CD14-positive monocyte (primary cell): ENCODE measurements at regions not wholly inside any gene's neighbourhood (a gene's known extent, or its start where the extent isn't known, plus 50 kb on each side); places are given as distances from the start of the nearest gene placed in this dataset.

ENCODE experiments used
- DNase-seq, 3 donors: peaks; one replicate each; pipeline ENCODE4 v3.0.0-alpha.2; 2011 to 2022
- H2AFZ ChIP-seq: 2 replicates; pipeline ENCODE4 v1.6.0; 2012; ENCODE audit warnings: mild to moderate bottlenecking, low read depth, low read length, inconsistent platforms; ENCODE audit not compliant: insufficient read depth, poor library complexity, severe bottlenecking
- H3K27ac ChIP-seq, 2 donors: 1 replicate in 1 of 2; 2 replicates in 1 of 2; pipeline ENCODE4 v1.5.1; 2012 to 2013; ENCODE audit warnings: low read length in 2 of 2, control low read depth in 1 of 2, inconsistent platforms in 1 of 2, low read depth in 1 of 2, mild to moderate bottlenecking in 1 of 2
- H3K27me3 ChIP-seq, 2 donors: one replicate each; pipeline versions ENCODE4 v1.6.0 to v1.6.1; 2011 to 2013; ENCODE audit warnings: low read length in 2 of 2; ENCODE audit not compliant: control insufficient read depth in 2 of 2, insufficient read depth in 2 of 2
- H3K36me3 ChIP-seq, 2 donors: replicated peaks in 1 of 2; 1 replicate in 1 of 2; 2 replicates in 1 of 2; pipeline versions ENCODE4 v1.5.1 to v1.6.1; 2012 to 2013; ENCODE audit warnings: low read length in 2 of 2, control low read depth in 1 of 2, inconsistent platforms in 1 of 2, mild to moderate bottlenecking in 1 of 2; ENCODE audit not compliant: insufficient read depth in 2 of 2, control insufficient read depth in 1 of 2
- H3K4me1 ChIP-seq, 2 donors: 1 replicate in 1 of 2; 2 replicates in 1 of 2; pipeline versions ENCODE4 v1.5.1 to v1.6.1; 2012 to 2013; ENCODE audit warnings: low read length in 2 of 2, control low read depth in 1 of 2, inconsistent platforms in 1 of 2, mild to moderate bottlenecking in 1 of 2, moderate library complexity in 1 of 2; ENCODE audit not compliant: insufficient read depth in 2 of 2, control insufficient read depth in 1 of 2
- H3K4me2 ChIP-seq: replicated peaks from 2 replicates; pipeline ENCODE3; 2012; ENCODE audit warnings: low read length, moderate library complexity, mild to moderate bottlenecking; ENCODE audit not compliant: poor library complexity, severe bottlenecking; ENCODE audit errors: extremely low read depth
- H3K4me3 ChIP-seq, 3 experiments: fragments of 200-600 bp in 1 of 3; sonication (generic) in 1 of 3; replicated peaks in 1 of 3; 1 replicate in 2 of 3; 2 replicates in 1 of 3; pipeline ENCODE4 v1.5.1; 2011 to 2013; ENCODE audit warnings: low read length in 3 of 3, mild to moderate bottlenecking in 3 of 3, control low read depth in 2 of 3, low read depth in 2 of 3, inconsistent platforms in 1 of 3, moderate library complexity in 1 of 3
- H3K79me2 ChIP-seq: 2 replicates; pipeline ENCODE4 v1.6.0; 2012; ENCODE audit warnings: mild to moderate bottlenecking, control low read depth, inconsistent platforms, low read length, moderate library complexity; ENCODE audit not compliant: insufficient read depth
- H3K9ac ChIP-seq: 2 replicates; pipeline ENCODE4 v1.6.0; 2017; ENCODE audit warnings: low read length, mild to moderate bottlenecking; ENCODE audit not compliant: insufficient read depth, poor library complexity, severe bottlenecking
- H3K9me3 ChIP-seq, 2 donors: replicated peaks in 1 of 2; 1 replicate in 1 of 2; 2 replicates in 1 of 2; pipeline versions ENCODE4 v1.5.1 to v1.6.1; 2012 to 2013; ENCODE audit warnings: low read length in 2 of 2, control low read depth in 1 of 2; ENCODE audit not compliant: control insufficient read depth in 1 of 2, insufficient read depth in 1 of 2
- H4K20me1 ChIP-seq: 2 replicates; pipeline ENCODE4 v1.6.0; 2012; ENCODE audit warnings: mild to moderate bottlenecking, low read length, control low read depth, moderate library complexity; ENCODE audit not compliant: insufficient read depth
- H3K27ac Mint-ChIP-seq, 7 donors: one replicate each; pipeline ENCODE4 v1.8.0; 2020; ENCODE audit warnings: mild to moderate bottlenecking in 7 of 7, mixed read lengths in 7 of 7, moderate library complexity in 6 of 7, inconsistent platforms in 2 of 7
- H3K27me3 Mint-ChIP-seq, 3 donors: one replicate each; pipeline ENCODE4 v1.8.0; 2021 to 2022; ENCODE audit warnings: low read depth in 3 of 3, mild to moderate bottlenecking in 3 of 3, mixed read lengths in 3 of 3, moderate library complexity in 3 of 3, inconsistent platforms in 1 of 3
- H3K36me3 Mint-ChIP-seq, 2 donors: one replicate each; pipeline ENCODE4 v1.8.0; 2020; ENCODE audit warnings: mixed read lengths in 2 of 2, inconsistent platforms in 1 of 2, mild to moderate bottlenecking in 1 of 2
- H3K4me1 Mint-ChIP-seq: one replicate; pipeline ENCODE4 v1.8.0; 2020; ENCODE audit warnings: mild to moderate bottlenecking, mixed read lengths
- H3K4me3 Mint-ChIP-seq, 2 donors: one replicate each; pipeline ENCODE4 v1.8.0; 2020; ENCODE audit warnings: mild to moderate bottlenecking in 2 of 2, mixed read lengths in 2 of 2, moderate library complexity in 1 of 2
- H3K9me3 Mint-ChIP-seq, 7 donors: one replicate each; pipeline ENCODE4 v1.8.0; 2020 to 2022; ENCODE audit warnings: mixed read lengths in 7 of 7, mild to moderate bottlenecking in 6 of 7, moderate library complexity in 6 of 7, inconsistent platforms in 2 of 7
- WGBS: methylation state at CpG from one replicate; pipeline ENCODE4 v1.1.5; 2013; ENCODE audit warnings: missing lambda C conversion rate; ENCODE audit not compliant: insufficient coverage; 5-methylcytosine and 5-hydroxymethylcytosine counted together
- intact Hi-C, 2 donors: fragments of 100-400 bp; cut with micrococcal nuclease; formaldehyde crosslinking; loops; one replicate each; pipeline versions ENCODE4 v1.15.0 to v1.15.1; 2023
- TF ChIP-seq, protein P1 (sequence below): fragments of 200-600 bp; IDR thresholded peaks from one replicate; pipeline ENCODE4 v1.8.0; 2022; ENCODE audit warnings: antibody characterized with exemption, mild to moderate bottlenecking

DNA sequence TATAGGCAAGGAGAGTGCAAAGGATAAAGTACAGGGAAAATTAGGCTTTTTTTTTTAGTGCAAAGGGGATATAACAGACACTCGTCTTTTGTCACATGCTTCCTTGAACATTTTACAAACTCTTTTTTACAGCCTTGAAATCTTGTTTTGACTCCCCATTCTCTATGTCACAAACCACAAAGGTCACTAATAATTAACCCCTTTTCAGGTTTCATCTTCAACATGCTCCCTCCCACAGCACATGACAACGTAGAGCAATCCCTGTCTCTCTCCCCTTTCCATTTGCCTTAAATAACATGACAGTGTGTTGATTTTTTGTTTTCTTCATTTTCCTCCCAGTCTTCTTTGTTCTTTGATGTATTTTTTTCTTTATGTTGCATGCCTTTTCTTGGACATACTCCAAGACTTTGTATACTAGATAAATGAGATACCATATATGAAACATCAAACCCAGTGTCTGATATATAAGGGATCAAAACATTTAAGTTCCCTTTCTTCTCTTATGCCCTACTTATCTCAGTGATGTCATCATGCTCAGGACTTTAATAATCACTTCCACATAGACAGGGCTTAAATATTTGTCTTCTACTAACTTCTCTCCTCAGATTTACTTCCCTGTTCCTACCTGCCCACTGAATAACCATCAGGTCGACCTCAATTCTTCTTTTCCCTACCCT is 378.7 kb upstream of the HSF2 start:
- no peak for DNase-seq
- no peak overlapping the region for H3K27ac ChIP-seq
- no peaks in the 10 kb centered on the region for H3K79me2 ChIP-seq
- no peak overlapping the region for H3K4me3 ChIP-seq
- no peaks in the 10 kb centered on the region for H3K4me1 ChIP-seq
- WGBS: 100% methylated on average over 1 of the region's 3 CpGs
- intact Hi-C loops: no loop called here
- H3K4me1 Mint-ChIP-seq: no peaks in the 10 kb centered on the region
- H3K4me2 ChIP-seq: no peak overlapping the region
- no peaks in the 10 kb centered on the region for H3K27me3 ChIP-seq
- H3K36me3 Mint-ChIP-seq: no peaks in the 10 kb centered on the region
- no peak overlapping the region for H2AFZ ChIP-seq
- H3K9me3 Mint-ChIP-seq: peaks cover 0 to 3% (median 0%) of the 10 kb centered on the region in 7 donors
- H4K20me1 ChIP-seq: no peaks in the 10 kb centered on the region
- TF ChIP-seq, protein P1, sequence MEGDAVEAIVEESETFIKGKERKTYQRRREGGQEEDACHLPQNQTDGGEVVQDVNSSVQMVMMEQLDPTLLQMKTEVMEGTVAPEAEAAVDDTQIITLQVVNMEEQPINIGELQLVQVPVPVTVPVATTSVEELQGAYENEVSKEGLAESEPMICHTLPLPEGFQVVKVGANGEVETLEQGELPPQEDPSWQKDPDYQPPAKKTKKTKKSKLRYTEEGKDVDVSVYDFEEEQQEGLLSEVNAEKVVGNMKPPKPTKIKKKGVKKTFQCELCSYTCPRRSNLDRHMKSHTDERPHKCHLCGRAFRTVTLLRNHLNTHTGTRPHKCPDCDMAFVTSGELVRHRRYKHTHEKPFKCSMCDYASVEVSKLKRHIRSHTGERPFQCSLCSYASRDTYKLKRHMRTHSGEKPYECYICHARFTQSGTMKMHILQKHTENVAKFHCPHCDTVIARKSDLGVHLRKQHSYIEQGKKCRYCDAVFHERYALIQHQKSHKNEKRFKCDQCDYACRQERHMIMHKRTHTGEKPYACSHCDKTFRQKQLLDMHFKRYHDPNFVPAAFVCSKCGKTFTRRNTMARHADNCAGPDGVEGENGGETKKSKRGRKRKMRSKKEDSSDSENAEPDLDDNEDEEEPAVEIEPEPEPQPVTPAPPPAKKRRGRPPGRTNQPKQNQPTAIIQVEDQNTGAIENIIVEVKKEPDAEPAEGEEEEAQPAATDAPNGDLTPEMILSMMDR: no peak
- H3K36me3 ChIP-seq: no peaks in the 10 kb centered on the region
- H3K27me3 Mint-ChIP-seq: no peaks in the 10 kb centered on the region
- H3K9me3 ChIP-seq: no peaks in the 10 kb centered on the region
- no peak overlapping the region for H3K27ac Mint-ChIP-seq
- H3K4me3 Mint-ChIP-seq: no peak overlapping the region
- no peak overlapping the region for H3K9ac ChIP-seq

DNA sequence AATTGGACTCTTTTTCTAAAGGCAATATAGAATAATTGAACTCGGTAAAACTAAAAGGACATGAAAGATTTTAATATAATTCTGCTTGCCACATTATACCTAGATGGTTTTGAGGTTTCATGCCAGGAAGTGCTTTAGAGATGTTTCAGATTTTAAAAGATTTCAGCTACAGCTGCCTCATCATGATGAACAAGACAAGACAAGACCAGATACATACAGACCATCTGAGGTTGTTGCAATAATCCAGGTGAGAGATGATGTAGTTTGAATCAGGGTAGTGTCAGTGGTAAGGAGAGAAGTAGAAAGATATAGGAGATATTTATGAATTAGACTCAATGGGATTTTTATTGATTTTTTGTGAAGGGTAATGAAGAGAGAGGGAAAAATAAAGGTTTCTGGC is 374.3 kb upstream of the HSF2 start:
- intact Hi-C loops: no loop called here
- Mint-ChIP-seq H3K9me3 (no peaks in the 10 kb centered on the region), H3K4me3 (no peak overlapping the region), H3K36me3 (no peaks in the 10 kb centered on the region), H3K4me1 (no peaks in the 10 kb centered on the region), H3K27me3 (peaks cover 0 to 3% (median 0%) of the 10 kb centered on the region in 3 donors), H3K27ac (no peak overlapping the region)
- Histone ChIP-seq H3K4me2 (no peak overlapping the region), H2AFZ (no peak overlapping the region), H3K4me1 (no peaks in the 10 kb centered on the region), H3K36me3 (no peaks in the 10 kb centered on the region), H3K27ac (no peak overlapping the region), H3K4me3 (no peak overlapping the region), H3K9ac (no peak overlapping the region), H4K20me1 (no peaks in the 10 kb centered on the region), H3K9me3 (no peaks in the 10 kb centered on the region), H3K27me3 (no peaks in the 10 kb centered on the region), H3K79me2 (no peaks in the 10 kb centered on the region)
- WGBS: no CpG with 5 or more reads among the region's 1 CpG
- TF ChIP-seq, protein P1: no peak
- no peak for DNase-seq
